HG03159 (cell line): ENCODE measurements at regions not wholly inside any gene's neighbourhood (a gene's known extent, or its start where the extent isn't known, plus 50 kb on each side); places are given as distances from the start of the nearest gene placed in this dataset.
"Not testable (repeated sequence)": the region's sequence is repeated elsewhere in the genome, so short reads cannot be mapped to it uniquely, and the experiment has no call there.

Source experiments
- ATAC-seq: cut with Tn5 transposase; IDR thresholded peaks from one replicate; pipeline ENCODE4 v1.9.1; 2021; ENCODE audit warnings: mild to moderate bottlenecking, moderate library complexity; ENCODE audit not compliant: unreplicated experiment

- no peak for ATAC-seq
Observed at GRCh38 chr7:4319280-4319679, 362.8 kb upstream of the FOXK1 start.

DNA sequence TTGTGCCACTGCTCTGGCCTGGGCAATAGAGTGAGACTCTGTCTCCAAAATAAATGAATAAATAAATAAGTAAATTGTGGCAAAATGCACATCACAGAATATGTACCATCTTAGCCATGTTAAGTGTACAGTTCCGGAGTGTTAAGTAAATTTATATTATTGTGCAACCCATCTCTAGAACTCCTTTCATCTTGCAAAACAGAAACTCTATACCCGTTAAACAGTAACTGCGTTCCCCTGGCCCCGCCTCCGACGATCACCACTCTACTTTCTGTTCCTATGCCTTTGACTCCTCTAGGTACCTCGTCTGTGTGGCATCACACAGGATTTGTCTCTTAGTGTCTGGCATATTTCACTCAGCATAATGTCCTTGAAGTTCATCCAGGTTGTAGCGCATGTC, 356.4 kb upstream of the FOXK1 start:
- ATAC-seq, result no peak

- ATAC-seq, result no peak
Observed at GRCh38 chr7:4331711-4332110, 350.4 kb upstream of the FOXK1 start.

DNA sequence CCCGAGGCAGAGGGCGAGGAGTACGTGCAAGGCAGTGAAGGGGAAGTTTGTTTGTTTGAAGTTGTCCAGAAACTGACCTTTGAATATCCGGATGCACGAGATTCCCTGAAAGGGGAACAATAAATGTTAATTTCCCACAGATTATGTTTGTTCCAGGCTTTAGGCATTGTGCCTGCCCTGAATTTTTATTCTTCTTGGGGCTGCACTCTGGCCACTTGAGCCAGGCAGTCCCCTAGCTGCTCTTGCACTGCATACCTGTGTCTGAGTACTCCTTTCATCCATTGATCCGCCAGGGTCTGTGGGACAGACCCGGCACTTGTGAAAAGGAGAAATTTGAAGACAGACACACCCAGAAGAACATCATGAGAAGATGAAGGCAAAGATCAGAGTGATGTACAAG, 343.5 kb upstream of the FOXK1 start:
- no peak for ATAC-seq

GRCh38 chr7:4343272-4344247, 338.5 kb upstream of the FOXK1 start:
- no peak for ATAC-seq

DNA sequence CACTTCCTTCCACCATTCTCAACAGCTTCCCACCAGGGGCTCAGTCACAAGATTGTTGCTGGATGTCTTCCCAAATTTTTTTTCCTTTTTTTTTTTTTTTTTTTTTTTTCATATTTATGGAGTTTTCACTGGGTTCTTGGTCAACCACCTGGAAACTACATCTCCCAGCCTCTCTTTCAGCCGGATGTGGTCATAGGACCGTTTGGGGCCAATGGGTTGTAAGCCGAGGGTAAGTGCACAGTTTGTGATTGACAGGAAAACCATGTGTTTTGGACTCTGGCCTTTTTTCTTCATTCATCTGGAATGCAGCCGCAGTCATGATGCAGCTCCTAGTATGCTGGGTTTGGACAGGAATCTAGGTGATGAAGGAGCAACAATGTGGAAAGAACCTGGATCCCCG, 337.1 kb upstream of the FOXK1 start:
- ATAC-seq, result no peak

- no peak for ATAC-seq
Observed at GRCh38 chr7:4352069-4352468, 330.0 kb upstream of the FOXK1 start.

DNA sequence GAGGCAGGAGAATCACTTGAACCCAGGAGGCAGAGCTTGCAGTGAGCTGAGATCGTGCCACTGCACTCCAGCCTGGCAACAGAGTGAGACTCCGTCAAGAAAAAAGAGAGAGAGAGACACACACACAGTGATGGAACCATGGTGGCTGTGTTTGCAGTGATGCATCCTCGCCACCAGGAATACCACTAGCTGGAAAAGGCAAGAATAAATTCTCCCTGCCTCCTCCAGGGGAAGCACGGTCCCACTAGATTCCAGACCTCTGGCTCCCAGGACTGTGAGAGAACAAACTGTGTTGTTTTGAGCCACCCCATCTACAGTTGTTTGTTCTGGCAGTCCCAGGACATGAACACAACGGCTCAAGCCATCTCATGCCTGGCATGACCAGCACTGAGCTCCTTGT, 320.3 kb upstream of the FOXK1 start:
- no peak for ATAC-seq

GRCh38 chr7:4383584-4383983, 298.5 kb upstream of the FOXK1 start:
- ATAC-seq, result no peak

DNA sequence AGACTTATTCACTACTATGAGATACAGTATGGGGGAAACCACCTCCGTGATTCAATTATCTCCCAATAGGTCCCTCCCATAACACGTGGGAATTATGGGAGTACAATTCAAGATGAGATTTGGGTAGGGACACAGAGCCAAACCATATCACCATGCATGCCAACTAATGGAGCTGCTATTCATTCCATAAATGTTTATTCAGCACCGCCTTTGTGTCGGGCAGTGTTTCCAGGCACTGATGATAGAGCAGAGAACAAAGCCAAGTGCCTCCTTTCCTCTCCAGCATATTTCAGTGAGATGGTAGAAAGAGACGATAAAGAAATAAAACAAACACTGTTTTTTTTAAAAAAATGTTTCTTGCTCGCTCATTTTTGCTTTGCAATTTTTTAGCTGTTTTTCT, 295.9 kb upstream of the FOXK1 start:
- no peak for ATAC-seq

- ATAC-seq, result not testable (repeated sequence)
Observed at GRCh38 chr7:4391103-4391502, 291.0 kb upstream of the FOXK1 start.

DNA sequence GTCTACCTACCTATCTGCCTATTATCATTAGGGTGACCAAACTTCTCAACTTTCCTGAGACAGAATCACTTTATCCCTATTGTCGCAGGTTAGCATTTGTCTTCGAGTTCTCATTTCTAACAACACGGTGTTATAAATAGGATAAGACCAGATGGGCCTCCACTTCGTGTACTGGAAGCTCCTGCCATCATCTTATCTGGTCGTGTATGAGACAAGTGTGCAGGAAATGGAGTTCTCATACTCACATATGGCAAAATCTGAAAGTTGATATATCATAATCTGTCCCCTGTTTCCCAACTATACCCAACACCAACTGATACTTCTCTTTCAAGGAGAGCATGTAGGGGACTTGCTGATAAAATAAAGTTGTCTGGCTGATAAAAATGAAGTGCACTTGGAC, 287.4 kb upstream of the FOXK1 start:
- no peak for ATAC-seq

DNA sequence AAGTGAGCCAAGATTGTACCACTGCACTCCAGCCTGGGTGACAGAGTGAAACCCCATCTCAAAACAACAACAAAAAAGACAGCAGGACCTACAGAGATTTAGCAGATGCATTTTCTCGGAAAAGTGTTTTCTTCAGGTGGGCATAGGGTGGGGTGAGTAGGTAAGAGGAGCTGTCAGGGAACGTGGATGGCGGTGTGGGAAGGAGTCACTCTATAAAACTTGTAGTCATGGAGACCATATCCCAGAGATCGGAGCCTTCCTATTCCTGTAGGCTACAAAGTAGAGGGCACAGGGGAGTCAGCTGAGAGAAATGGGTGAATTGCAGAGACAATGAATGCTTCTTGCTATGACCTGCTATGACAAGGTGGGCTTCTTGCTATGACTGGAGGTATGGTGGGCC, 283.0 kb upstream of the FOXK1 start:
- ATAC-seq, result no peak

DNA sequence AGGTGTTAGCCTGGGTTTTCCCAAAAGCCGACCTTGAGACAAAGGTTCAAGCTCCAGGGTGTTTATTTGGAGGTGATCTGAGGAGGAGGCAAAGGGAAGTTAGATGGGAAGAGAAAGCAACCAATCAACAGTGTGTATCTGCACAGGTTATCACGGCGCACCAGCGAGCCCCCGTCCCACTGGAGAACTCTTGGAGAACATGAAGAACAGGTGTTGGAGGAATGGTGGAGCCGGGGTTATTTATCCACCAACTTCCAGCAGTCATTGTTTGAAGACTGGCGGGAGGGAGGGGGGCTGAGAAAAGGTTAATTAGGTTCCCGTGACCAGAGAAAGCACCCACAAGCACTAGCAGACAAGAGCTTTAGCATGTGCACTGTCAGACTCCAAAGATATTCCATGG, 282.5 kb upstream of the FOXK1 start:
- no peak for ATAC-seq

DNA sequence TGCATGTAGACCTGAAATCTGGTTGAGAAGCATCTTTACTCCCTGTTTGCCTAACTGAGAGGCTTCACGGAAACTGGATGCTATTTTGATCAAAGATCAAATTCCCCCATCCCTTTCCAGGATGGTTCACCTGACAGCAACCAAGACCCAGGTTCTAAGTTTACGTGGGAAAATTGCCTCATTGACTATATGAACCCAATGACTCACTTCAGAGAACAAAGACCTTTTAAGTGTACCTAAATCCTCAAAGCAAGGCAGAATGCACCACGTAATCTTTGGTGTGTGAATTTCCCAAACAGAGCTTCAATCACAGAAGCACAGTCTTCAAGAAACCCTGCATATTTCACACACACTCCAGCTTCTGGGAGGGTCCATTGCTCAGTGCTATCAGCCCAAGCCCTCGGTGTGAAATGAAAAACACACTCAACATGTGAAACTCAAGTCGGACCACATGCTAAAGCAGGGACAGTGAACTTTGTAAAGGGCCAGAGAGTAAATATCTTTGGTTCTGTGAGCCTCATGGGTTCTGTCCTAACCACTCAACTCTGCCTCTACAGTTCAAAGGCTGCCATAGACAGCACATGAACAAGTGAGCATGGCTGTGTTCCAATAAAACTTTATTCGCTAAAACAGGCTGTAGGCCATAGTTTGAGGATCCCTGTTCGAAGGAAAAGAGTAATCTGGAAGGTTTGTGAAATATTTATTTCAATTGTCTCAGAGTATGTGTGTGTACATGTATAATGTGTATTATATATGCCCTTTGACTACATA, 275.6 kb upstream of the FOXK1 start:
- no peak for ATAC-seq

- no peak for ATAC-seq
Observed at GRCh38 chr7:4409946-4410345, 272.1 kb upstream of the FOXK1 start.

DNA sequence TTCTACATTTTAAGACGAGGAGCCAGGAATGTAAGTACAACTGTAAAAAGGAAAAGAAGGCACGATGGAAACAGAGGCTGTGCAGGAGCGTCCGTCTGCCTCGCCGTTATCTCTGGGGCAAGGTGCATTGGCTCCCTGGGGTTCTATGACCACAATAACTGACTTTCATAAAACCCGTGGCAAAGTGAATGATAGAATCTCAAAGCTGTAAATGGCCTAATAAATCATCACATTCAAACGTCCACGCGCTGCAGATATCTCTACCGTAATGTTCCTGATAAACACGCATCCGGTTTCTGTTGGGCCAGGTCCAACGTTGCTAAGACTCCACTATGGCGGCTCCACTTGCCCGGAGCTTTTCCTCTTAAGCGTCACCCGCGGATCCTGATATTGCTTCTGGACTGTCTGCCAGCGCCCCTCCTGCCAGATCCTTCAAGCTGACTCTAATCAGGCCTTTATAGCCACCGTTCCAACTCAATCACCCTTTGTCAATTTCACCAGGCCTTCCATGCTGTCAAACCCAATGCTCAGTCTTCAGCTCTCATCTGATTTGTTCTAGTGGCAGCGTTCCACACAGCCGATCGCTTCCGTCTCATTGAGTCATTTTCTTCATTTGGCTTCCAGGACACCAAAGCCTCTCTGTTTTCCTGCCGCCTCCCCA, 265.6 kb upstream of the FOXK1 start:
- ATAC-seq, result no peak

GRCh38 chr7:4428526-4428925, 253.6 kb upstream of the FOXK1 start:
- ATAC-seq, result no peak

- no peak for ATAC-seq
Observed at GRCh38 chr7:4430227-4430626, 251.9 kb upstream of the FOXK1 start.

DNA sequence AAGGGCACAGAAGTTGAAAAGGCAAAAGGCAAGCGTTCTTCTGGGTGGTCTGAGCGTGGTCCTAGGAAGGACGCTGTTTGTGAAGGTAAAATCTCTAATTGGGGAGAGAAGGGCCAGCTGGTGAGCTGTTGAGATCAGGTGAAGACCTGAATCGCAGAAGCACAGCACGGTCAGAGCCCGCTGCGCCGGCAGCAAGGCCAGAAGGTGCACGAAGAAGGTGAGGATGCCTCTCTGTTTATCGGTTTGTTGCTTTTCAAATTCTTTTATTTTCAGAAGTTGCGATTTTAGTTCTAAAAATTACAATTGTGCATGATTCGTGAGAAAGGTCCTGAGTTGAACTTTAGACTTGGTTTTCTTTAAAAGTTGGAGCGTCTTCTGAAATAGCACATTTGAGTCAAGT, 247.8 kb upstream of the FOXK1 start:
- ATAC-seq, result no peak

DNA sequence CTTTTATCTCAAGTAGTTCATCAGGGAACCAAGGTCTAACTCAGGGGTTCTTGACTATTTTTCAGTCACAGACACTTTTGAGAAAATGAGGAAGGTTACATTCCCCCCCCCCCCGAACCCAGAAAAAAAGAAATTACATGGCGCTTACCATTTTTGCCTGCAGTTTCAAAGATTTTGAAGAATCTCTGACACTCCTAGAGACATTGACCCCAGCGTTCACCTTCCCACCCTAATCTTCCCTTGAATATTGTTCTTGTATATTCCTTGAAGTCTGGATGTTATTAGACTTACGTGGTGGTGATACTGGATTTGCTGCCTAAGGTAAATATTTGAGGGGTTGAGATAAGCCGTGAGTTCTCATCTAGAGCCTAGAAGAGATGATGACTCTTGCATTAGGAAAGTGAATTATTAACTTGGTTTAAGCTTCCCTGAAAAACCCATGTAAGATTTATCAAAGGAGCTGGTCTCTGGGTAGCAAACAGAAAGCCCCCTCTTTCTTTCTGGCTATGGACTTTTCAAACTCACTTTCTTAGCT, 245.7 kb upstream of the FOXK1 start:
- ATAC-seq, result no peak
